Cardiac fibroblast (primary cell): ENCODE measurements at regions not wholly inside any gene's neighbourhood (a gene's known extent, or its start where the extent isn't known, plus 50 kb on each side); places are given as distances from the start of the nearest gene placed in this dataset.

Source experiments
- DNase-seq, 2 donors: peaks; one replicate each; pipeline versions ENCODE4 v3.0.0 to v3.0.0-alpha.2; 2010; ENCODE audit warnings: low read depth in 2 of 2
- H3K4me3 ChIP-seq, 2 donors: replicated peaks in 1 of 2; 1 replicate in 1 of 2; 2 replicates in 1 of 2; pipeline ENCODE4 v1.5.1; 2011; ENCODE audit warnings: low read depth in 2 of 2, low read length in 2 of 2, mild to moderate bottlenecking in 2 of 2, moderate library complexity in 1 of 2
- CTCF ChIP-seq: IDR thresholded peaks from one replicate; pipeline ENCODE4 v1.5.1; 2011; ENCODE audit warnings: low read depth, mild to moderate bottlenecking, low read length, inconsistent platforms

- DNase-seq = no peak
- H3K4me3 ChIP-seq = no peak overlapping the region
- no peak for TF ChIP-seq CTCF
These were observed 61.4 kb upstream of the BMP2 start for GRCh38 chr20:6705926-6706548.

GRCh38 chr20:6705106-6705766 is 62.2 kb upstream of the BMP2 start:
- no peak overlapping the region for H3K4me3 ChIP-seq
- no peak for TF ChIP-seq CTCF
- no peak for DNase-seq

- H3K4me3 ChIP-seq = no peak overlapping the region
- TF ChIP-seq CTCF = no peak
- DNase-seq = peak; percentile 37 to 81
These were observed 63.2 kb upstream of the BMP2 start for GRCh38 chr20:6704132-6704861.

GRCh38 chr20:6703656-6704055 is 63.8 kb upstream of the BMP2 start:
- no peak for TF ChIP-seq CTCF
- DNase-seq = no peak
- no peak overlapping the region for H3K4me3 ChIP-seq

GRCh38 chr20:6703047-6703446 is 64.4 kb upstream of the BMP2 start:
- H3K4me3 ChIP-seq = no peak overlapping the region
- no peak for TF ChIP-seq CTCF
- no peak for DNase-seq

GRCh38 chr20:6702144-6702543 is 65.3 kb upstream of the BMP2 start:
- no peak overlapping the region for H3K4me3 ChIP-seq
- TF ChIP-seq CTCF = no peak
- no peak for DNase-seq
